HepG2 (cell line): ENCODE measurements at regions not wholly inside any gene's neighbourhood (a gene's known extent, or its start where the extent isn't known, plus 50 kb on each side); places are given as distances from the start of the nearest gene placed in this dataset.

ENCODE experiments used
- DMAP1 ChIP-seq: IDR thresholded peaks from 2 replicates; pipeline ENCODE4 v1.6.1; 2016
- FOXK1 ChIP-seq: sonication (generic); formaldehyde crosslinking; IDR thresholded peaks from 2 replicates; pipeline ENCODE4 v1.4.0; 2020; ENCODE audit warnings: low read depth, missing genetic modification reagents, borderline replicate concordance
- JUNB ChIP-seq: sonication (generic); formaldehyde crosslinking; IDR thresholded peaks from 2 replicates; pipeline ENCODE4 v1.8.0; 2022; ENCODE audit warnings: missing genetic modification reagents, mild to moderate bottlenecking, borderline replicate concordance
- MED1 ChIP-seq: sonication (generic); formaldehyde crosslinking; IDR thresholded peaks from 2 replicates; pipeline ENCODE4 v1.4.0; 2020; ENCODE audit warnings: missing genetic modification reagents
- MED13 ChIP-seq: sonication (generic); formaldehyde crosslinking; IDR thresholded peaks from 2 replicates; pipeline ENCODE4 v1.5.0; 2020; ENCODE audit warnings: missing genetic modification reagents
- MTF2 ChIP-seq: sonication (generic); formaldehyde crosslinking; IDR thresholded peaks from 2 replicates; pipeline ENCODE4 v1.5.0; 2020; ENCODE audit warnings: missing genetic modification reagents, borderline replicate concordance
- NCOR1 ChIP-seq: fragments of 200-600 bp; sonication (generic); IDR thresholded peaks from 2 replicates; pipeline ENCODE4 v1.7.0; 2017; ENCODE audit warnings: antibody characterized with exemption, low read length, borderline replicate concordance
- NFE2L2 ChIP-seq: fragments of 150-350 bp; IDR thresholded peaks from 2 replicates; pipeline ENCODE4 v1.6.1; 2014; ENCODE audit warnings: low read length
- NR2F1 ChIP-seq, 2 experiments: fragments of 450-650 bp in 1 of 2; formaldehyde crosslinking in 1 of 2; IDR thresholded peaks; 2 replicates each; pipeline versions ENCODE4 v1.5.0 to v1.6.1; 2016 to 2020; ENCODE audit warnings: mild to moderate bottlenecking in 1 of 2, missing compliant biosample characterization in 1 of 2, missing genetic modification reagents in 1 of 2, moderate library complexity in 1 of 2
- PRMT3 ChIP-seq: sonication (generic); formaldehyde crosslinking; IDR thresholded peaks from 2 replicates; pipeline ENCODE4 v1.8.1; 2022; ENCODE audit warnings: low read depth, mild to moderate bottlenecking, moderate library complexity, missing genetic modification reagents, borderline replicate concordance
- RFX1 ChIP-seq: fragments of 450-650 bp; IDR thresholded peaks from 2 replicates; pipeline ENCODE4 v1.6.1; 2017
- SALL1 ChIP-seq: sonication (generic); formaldehyde crosslinking; IDR thresholded peaks from 2 replicates; pipeline ENCODE4 v1.8.0; 2022; ENCODE audit warnings: mild to moderate bottlenecking, missing genetic modification reagents
- STAG1 ChIP-seq: sonication (generic); formaldehyde crosslinking; IDR thresholded peaks from 2 replicates; pipeline ENCODE4 v1.4.0; 2020; ENCODE audit warnings: missing genetic modification reagents
- XRCC5 ChIP-seq: fragments of 200-400 bp; formaldehyde crosslinking; optimal IDR thresholded peaks from 2 replicates; pipeline ENCODE3; 2017; ENCODE audit warnings: mild to moderate bottlenecking, low read length
- ZBTB21 ChIP-seq: sonication (generic); formaldehyde crosslinking; IDR thresholded peaks from 2 replicates; pipeline ENCODE4 v1.4.0; 2020; ENCODE audit warnings: missing genetic modification reagents
- ZFP90 ChIP-seq: sonication (generic); formaldehyde crosslinking; IDR thresholded peaks from 2 replicates; pipeline ENCODE4 v1.8.0; 2022; ENCODE audit warnings: missing genetic modification reagents, mild to moderate bottlenecking, inconsistent platforms, borderline replicate concordance
- ZNF234 ChIP-seq: sonication (generic); formaldehyde crosslinking; conservative IDR thresholded peaks from 2 replicates; pipeline ENCODE4 v1.5.1; 2020; ENCODE audit warnings: mild to moderate bottlenecking, missing genetic modification reagents
- ZNF672 ChIP-seq: sonication (generic); formaldehyde crosslinking; IDR thresholded peaks from 2 replicates; pipeline ENCODE4 v1.8.1; 2022; ENCODE audit warnings: missing genetic modification reagents
- ZNF746 ChIP-seq: sonication (generic); formaldehyde crosslinking; IDR thresholded peaks from 2 replicates; pipeline ENCODE4 v1.8.0; 2022; ENCODE audit warnings: mild to moderate bottlenecking, missing genetic modification reagents
- ZNF75D ChIP-seq: sonication (generic); formaldehyde crosslinking; IDR thresholded peaks from 2 replicates; pipeline ENCODE4 v1.8.1; 2023; ENCODE audit warnings: missing genetic modification reagents, mild to moderate bottlenecking, borderline replicate concordance
- TF ChIP-seq, protein P1 (sequence below): IDR thresholded peaks from 2 replicates; pipeline ENCODE4 v1.6.1; 2016
- TF ChIP-seq, protein P2 (sequence below): IDR thresholded peaks from 2 replicates; pipeline ENCODE4 v1.6.1; 2016; ENCODE audit warnings: low read depth
- TF ChIP-seq, protein P3 (sequence below): sonication (generic); formaldehyde crosslinking; conservative IDR thresholded peaks from 2 replicates; pipeline ENCODE4 v1.4.0; 2020; ENCODE audit warnings: missing genetic modification reagents
- TF ChIP-seq, protein P4 (sequence below): IDR thresholded peaks from 2 replicates; pipeline ENCODE4 v1.6.1; 2016; ENCODE audit warnings: mild to moderate bottlenecking
- TF ChIP-seq, protein P5 (sequence below): sonication (generic); formaldehyde crosslinking; conservative IDR thresholded peaks from 2 replicates; pipeline ENCODE4 v1.4.0; 2020; ENCODE audit warnings: mild to moderate bottlenecking, missing genetic modification reagents, moderate library complexity

DNA sequence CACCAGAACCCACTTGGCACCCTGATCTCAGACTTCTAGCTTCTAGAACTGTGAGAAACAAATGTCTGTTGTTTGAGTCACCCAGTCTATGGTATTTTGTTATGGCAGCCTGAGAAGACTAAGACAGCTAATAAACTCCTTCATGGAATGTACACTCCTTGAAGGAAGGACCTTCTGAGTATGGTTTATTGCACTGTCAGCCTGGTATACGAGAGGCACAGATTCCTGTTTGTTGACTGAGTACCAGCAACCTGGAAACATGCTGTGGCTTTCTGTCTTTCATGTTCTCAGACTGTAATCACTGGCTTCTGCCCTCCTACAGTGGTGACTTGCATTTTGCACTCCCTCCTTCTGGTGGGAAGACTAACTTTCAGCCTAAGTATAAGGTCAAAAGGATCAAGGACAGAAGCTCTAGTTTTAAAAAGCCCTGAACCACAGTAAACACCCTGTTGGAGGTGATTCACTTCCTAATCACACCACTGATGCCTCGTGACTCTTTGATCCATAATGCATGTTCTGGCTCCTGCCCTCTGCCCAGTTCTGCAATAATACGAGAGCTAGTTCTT, 319.0 kb upstream of the NPSR1 start (continued):
- TF ChIP-seq, protein P1, sequence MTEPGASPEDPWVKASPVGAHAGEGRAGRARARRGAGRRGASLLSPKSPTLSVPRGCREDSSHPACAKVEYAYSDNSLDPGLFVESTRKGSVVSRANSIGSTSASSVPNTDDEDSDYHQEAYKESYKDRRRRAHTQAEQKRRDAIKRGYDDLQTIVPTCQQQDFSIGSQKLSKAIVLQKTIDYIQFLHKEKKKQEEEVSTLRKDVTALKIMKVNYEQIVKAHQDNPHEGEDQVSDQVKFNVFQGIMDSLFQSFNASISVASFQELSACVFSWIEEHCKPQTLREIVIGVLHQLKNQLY (CRISPR knock-in tag), result peak; percentile 96
- TF ChIP-seq, protein P2, sequence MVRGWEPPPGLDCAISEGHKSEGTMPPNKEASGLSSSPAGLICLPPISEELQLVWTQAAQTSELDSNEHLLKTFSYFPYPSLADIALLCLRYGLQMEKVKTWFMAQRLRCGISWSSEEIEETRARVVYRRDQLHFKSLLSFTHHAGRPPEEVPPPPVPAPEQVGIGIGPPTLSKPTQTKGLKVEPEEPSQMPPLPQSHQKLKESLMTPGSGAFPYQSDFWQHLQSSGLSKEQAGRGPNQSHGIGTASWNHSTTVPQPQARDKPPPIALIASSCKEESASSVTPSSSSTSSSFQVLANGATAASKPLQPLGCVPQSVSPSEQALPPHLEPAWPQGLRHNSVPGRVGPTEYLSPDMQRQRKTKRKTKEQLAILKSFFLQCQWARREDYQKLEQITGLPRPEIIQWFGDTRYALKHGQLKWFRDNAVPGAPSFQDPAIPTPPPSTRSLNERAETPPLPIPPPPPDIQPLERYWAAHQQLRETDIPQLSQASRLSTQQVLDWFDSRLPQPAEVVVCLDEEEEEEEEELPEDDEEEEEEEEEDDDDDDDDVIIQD, result peak; percentile 91; the same call in 1 of the 2 replicates
- TF ChIP-seq ZNF746, result no peak
- TF ChIP-seq NFE2L2, result peak; percentile 80; the same call in 1 of the 2 replicates
- TF ChIP-seq ZBTB21 (CRISPR knock-in tag), result no peak
- no peak for TF ChIP-seq STAG1
- TF ChIP-seq NR2F1 (CRISPR knock-in tag; IDR thresholded peaks at IDR 0.05), result peak; percentile 86 to 96
- no peak for TF ChIP-seq ZNF672 (CRISPR knock-in tag)
- TF ChIP-seq ZNF75D (CRISPR knock-in tag), result no peak
- TF ChIP-seq JUNB (CRISPR knock-in tag), result peak; percentile 32; the same call in 1 of the 2 replicates
- no peak for TF ChIP-seq MTF2 (CRISPR knock-in tag)
- no peak for TF ChIP-seq RFX1
- no peak for TF ChIP-seq MED13
- TF ChIP-seq, protein P3, sequence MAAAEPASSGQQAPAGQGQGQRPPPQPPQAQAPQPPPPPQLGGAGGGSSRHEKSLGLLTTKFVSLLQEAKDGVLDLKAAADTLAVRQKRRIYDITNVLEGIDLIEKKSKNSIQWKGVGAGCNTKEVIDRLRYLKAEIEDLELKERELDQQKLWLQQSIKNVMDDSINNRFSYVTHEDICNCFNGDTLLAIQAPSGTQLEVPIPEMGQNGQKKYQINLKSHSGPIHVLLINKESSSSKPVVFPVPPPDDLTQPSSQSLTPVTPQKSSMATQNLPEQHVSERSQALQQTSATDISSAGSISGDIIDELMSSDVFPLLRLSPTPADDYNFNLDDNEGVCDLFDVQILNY (CRISPR knock-in tag), result no peak
- peak; percentile 57; the same call in 1 of the 2 replicates for TF ChIP-seq FOXK1 (CRISPR knock-in tag)
- no peak for TF ChIP-seq PRMT3 (CRISPR knock-in tag)
- peak; percentile 44; the same call in 1 of the 2 replicates for TF ChIP-seq NCOR1
- TF ChIP-seq, protein P4, sequence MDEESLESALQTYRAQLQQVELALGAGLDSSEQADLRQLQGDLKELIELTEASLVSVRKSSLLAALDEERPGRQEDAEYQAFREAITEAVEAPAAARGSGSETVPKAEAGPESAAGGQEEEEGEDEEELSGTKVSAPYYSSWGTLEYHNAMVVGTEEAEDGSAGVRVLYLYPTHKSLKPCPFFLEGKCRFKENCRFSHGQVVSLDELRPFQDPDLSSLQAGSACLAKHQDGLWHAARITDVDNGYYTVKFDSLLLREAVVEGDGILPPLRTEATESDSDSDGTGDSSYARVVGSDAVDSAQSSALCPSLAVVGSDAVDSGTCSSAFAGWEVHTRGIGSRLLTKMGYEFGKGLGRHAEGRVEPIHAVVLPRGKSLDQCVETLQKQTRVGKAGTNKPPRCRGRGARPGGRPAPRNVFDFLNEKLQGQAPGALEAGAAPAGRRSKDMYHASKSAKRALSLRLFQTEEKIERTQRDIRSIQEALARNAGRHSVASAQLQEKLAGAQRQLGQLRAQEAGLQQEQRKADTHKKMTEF (CRISPR knock-in tag), result peak; percentile 33; the same call in 1 of the 2 replicates
- peak; percentile 73 for TF ChIP-seq MED1 (CRISPR knock-in tag)
- TF ChIP-seq XRCC5, result no peak
- TF ChIP-seq DMAP1 (CRISPR knock-in tag), result no peak
- no peak for TF ChIP-seq ZNF234 (CRISPR knock-in tag)
- TF ChIP-seq SALL1 (CRISPR knock-in tag), result peak; percentile 48; the same call in 1 of the 2 replicates
- TF ChIP-seq, protein P5, sequence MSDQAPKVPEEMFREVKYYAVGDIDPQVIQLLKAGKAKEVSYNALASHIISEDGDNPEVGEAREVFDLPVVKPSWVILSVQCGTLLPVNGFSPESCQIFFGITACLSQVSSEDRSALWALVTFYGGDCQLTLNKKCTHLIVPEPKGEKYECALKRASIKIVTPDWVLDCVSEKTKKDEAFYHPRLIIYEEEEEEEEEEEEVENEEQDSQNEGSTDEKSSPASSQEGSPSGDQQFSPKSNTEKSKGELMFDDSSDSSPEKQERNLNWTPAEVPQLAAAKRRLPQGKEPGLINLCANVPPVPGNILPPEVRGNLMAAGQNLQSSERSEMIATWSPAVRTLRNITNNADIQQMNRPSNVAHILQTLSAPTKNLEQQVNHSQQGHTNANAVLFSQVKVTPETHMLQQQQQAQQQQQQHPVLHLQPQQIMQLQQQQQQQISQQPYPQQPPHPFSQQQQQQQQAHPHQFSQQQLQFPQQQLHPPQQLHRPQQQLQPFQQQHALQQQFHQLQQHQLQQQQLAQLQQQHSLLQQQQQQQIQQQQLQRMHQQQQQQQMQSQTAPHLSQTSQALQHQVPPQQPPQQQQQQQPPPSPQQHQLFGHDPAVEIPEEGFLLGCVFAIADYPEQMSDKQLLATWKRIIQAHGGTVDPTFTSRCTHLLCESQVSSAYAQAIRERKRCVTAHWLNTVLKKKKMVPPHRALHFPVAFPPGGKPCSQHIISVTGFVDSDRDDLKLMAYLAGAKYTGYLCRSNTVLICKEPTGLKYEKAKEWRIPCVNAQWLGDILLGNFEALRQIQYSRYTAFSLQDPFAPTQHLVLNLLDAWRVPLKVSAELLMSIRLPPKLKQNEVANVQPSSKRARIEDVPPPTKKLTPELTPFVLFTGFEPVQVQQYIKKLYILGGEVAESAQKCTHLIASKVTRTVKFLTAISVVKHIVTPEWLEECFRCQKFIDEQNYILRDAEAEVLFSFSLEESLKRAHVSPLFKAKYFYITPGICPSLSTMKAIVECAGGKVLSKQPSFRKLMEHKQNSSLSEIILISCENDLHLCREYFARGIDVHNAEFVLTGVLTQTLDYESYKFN (CRISPR knock-in tag), result peak; percentile 72
- TF ChIP-seq ZFP90 (CRISPR knock-in tag), result no peak
